Breast epithelium (tissue), 3 donors: ENCODE measurements at regions not wholly inside any gene's neighbourhood (a gene's known extent, or its start where the extent isn't known, plus 50 kb on each side); places are given as distances from the start of the nearest gene placed in this dataset.

Experiments used
- POLR2AphosphoS5 ChIP-seq, 3 donors: sonication (generic); formaldehyde crosslinking; IDR thresholded peaks; one replicate each; pipeline ENCODE4 v1.6.1; 2017; ENCODE audit warnings: antibody characterized with exemption in 3 of 3
- TF ChIP-seq, protein P1 (sequence below), 3 donors: fragments of 450-650 bp; IDR thresholded peaks; one replicate each; pipeline ENCODE4 v1.5.1; 2016 to 2017; ENCODE audit warnings: antibody characterized with exemption in 3 of 3, mild to moderate bottlenecking in 3 of 3, moderate library complexity in 3 of 3

DNA sequence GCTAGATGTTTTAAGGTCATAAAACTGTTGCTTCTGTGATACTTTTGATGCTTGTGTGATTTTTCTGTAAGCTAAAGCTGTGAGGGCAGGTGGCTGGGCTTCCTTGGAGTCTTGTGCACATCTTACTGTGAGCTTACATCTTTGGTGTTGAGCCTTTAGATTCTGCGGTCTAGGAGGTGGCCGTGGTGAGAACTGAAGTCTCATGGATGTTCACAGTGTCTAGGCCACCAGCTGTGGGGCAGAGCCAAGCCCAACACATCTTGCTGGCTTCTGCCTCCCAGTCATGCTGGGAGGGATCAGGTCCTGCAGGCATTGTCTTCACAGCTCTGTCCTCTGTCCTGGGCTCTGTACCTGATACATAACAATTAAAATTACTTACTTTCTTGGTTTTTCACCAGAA, 219.7 kb upstream of the HS6ST1 start:
- TF ChIP-seq, protein P1, sequence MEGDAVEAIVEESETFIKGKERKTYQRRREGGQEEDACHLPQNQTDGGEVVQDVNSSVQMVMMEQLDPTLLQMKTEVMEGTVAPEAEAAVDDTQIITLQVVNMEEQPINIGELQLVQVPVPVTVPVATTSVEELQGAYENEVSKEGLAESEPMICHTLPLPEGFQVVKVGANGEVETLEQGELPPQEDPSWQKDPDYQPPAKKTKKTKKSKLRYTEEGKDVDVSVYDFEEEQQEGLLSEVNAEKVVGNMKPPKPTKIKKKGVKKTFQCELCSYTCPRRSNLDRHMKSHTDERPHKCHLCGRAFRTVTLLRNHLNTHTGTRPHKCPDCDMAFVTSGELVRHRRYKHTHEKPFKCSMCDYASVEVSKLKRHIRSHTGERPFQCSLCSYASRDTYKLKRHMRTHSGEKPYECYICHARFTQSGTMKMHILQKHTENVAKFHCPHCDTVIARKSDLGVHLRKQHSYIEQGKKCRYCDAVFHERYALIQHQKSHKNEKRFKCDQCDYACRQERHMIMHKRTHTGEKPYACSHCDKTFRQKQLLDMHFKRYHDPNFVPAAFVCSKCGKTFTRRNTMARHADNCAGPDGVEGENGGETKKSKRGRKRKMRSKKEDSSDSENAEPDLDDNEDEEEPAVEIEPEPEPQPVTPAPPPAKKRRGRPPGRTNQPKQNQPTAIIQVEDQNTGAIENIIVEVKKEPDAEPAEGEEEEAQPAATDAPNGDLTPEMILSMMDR (IDR thresholded peaks at IDR 0.05), result no peak
- TF ChIP-seq POLR2AphosphoS5 (IDR thresholded peaks at IDR 0.05), result no peak
